Smooth muscle cell (in vitro differentiated cells): ENCODE measurements at regions not wholly inside any gene's neighbourhood (a gene's known extent, or its start where the extent isn't known, plus 50 kb on each side); places are given as distances from the start of the nearest gene placed in this dataset.

Experiments
- DNase-seq: peaks from one replicate; lab custom pipeline; 2025; ENCODE audit not compliant: unreplicated experiment; lab: John Stamatoyannopoulos, UW
- H2AFZ ChIP-seq: fragments of 200-600 bp; sonication (generic); 2 replicates; pipeline ENCODE4 v1.6.0; 2016; ENCODE audit warnings: antibody characterized with exemption, low read depth, mild to moderate bottlenecking
- H3F3A ChIP-seq: fragments of 200-600 bp; sonication (generic); 2 replicates; pipeline ENCODE4 v1.6.0; 2017; ENCODE audit warnings: antibody characterized with exemption, low read depth
- H3K27ac ChIP-seq: fragments of 200-600 bp; sonication (generic); 2 replicates; pipeline ENCODE4 v1.5.1; 2016; ENCODE audit warnings: low read depth, mild to moderate bottlenecking
- H3K27me3 ChIP-seq: fragments of 200-600 bp; sonication (generic); 2 replicates; pipeline ENCODE4 v1.6.1; 2016; ENCODE audit warnings: low read depth, mild to moderate bottlenecking
- H3K36me3 ChIP-seq: fragments of 200-600 bp; sonication (generic); 2 replicates; pipeline ENCODE4 v1.5.1; 2016; ENCODE audit warnings: low read depth
- H3K4me1 ChIP-seq: fragments of 200-600 bp; sonication (generic); 2 replicates; pipeline ENCODE4 v1.5.1; 2016; ENCODE audit warnings: low read depth
- H3K4me2 ChIP-seq: fragments of 200-600 bp; sonication (generic); 2 replicates; pipeline ENCODE4 v1.6.0; 2016; ENCODE audit warnings: mild to moderate bottlenecking
- H3K4me3 ChIP-seq: fragments of 200-600 bp; sonication (generic); 2 replicates; pipeline ENCODE4 v1.5.1; 2016; ENCODE audit warnings: mild to moderate bottlenecking
- H3K79me2 ChIP-seq: fragments of 200-600 bp; sonication (generic); 2 replicates; pipeline ENCODE4 v1.6.0; 2016; ENCODE audit warnings: low read depth, mild to moderate bottlenecking
- H3K9ac ChIP-seq: fragments of 200-600 bp; sonication (generic); 2 replicates; pipeline ENCODE4 v1.6.0; 2016; ENCODE audit warnings: low read depth
- H3K9me3 ChIP-seq: fragments of 200-600 bp; sonication (generic); replicated peaks from 2 replicates; pipeline ENCODE4 v1.5.1; 2016; ENCODE audit warnings: low read depth
- H4K20me1 ChIP-seq: fragments of 200-600 bp; sonication (generic); 2 replicates; pipeline ENCODE4 v1.6.0; 2016; ENCODE audit warnings: low read depth
- WGBS: methylation state at CpG from one replicate; pipeline ENCODE4 v1.1.7; 2016; ENCODE audit warnings: low lambda C conversion rate; 5-methylcytosine and 5-hydroxymethylcytosine counted together
- TF ChIP-seq, protein P1 (sequence below): fragments of 200-600 bp; sonication (generic); IDR thresholded peaks from 2 replicates; pipeline ENCODE4 v1.5.1; 2017; ENCODE audit warnings: borderline replicate concordance, mild to moderate bottlenecking, antibody characterized with exemption; ENCODE audit not compliant: insufficient read depth, poor library complexity, severe bottlenecking

GRCh38 chr18:43793910-43794309 lies 516.6 kb upstream of the SYT4 start:
- Histone ChIP-seq H3K79me2 (no peaks in the 10 kb centered on the region), H2AFZ (no peak overlapping the region), H3K4me2 (no peak overlapping the region), H3F3A (no peaks in the 10 kb centered on the region), H3K9ac (no peak overlapping the region), H3K4me1 (no peaks in the 10 kb centered on the region), H3K27me3 (no peaks in the 10 kb centered on the region), H3K4me3 (no peak overlapping the region), H3K9me3 (no peaks in the 10 kb centered on the region), H3K36me3 (no peaks in the 10 kb centered on the region), H4K20me1 (no peaks in the 10 kb centered on the region), H3K27ac (no peak overlapping the region)
- no peak for DNase-seq
- WGBS, result 76% methylated on average over 1 of the region's 1 CpG
- TF ChIP-seq, protein P1, sequence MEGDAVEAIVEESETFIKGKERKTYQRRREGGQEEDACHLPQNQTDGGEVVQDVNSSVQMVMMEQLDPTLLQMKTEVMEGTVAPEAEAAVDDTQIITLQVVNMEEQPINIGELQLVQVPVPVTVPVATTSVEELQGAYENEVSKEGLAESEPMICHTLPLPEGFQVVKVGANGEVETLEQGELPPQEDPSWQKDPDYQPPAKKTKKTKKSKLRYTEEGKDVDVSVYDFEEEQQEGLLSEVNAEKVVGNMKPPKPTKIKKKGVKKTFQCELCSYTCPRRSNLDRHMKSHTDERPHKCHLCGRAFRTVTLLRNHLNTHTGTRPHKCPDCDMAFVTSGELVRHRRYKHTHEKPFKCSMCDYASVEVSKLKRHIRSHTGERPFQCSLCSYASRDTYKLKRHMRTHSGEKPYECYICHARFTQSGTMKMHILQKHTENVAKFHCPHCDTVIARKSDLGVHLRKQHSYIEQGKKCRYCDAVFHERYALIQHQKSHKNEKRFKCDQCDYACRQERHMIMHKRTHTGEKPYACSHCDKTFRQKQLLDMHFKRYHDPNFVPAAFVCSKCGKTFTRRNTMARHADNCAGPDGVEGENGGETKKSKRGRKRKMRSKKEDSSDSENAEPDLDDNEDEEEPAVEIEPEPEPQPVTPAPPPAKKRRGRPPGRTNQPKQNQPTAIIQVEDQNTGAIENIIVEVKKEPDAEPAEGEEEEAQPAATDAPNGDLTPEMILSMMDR, result no peak

GRCh38 chr18:43794363-43794762 lies 517.1 kb upstream of the SYT4 start:
- Histone ChIP-seq H3K4me3 (no peak overlapping the region), H2AFZ (peak overlapping the region; percentile 31), H3K4me1 (no peaks in the 10 kb centered on the region), H3F3A (no peaks in the 10 kb centered on the region), H4K20me1 (no peaks in the 10 kb centered on the region), H3K27me3 (no peaks in the 10 kb centered on the region), H3K79me2 (no peaks in the 10 kb centered on the region), H3K9me3 (no peaks in the 10 kb centered on the region), H3K36me3 (no peaks in the 10 kb centered on the region), H3K27ac (no peak overlapping the region), H3K4me2 (no peak overlapping the region), H3K9ac (no peak overlapping the region)
- WGBS, result 59% methylated on average over 2 of the region's 2 CpGs
- TF ChIP-seq, protein P1, result no peak
- DNase-seq, result no peak

GRCh38 chr18:43797347-43797746 lies 520.1 kb upstream of the SYT4 start:
- no peak overlapping the region for H3K27ac ChIP-seq
- 87% methylated on average over 1 of the region's 1 CpG for WGBS
- H3K4me3 ChIP-seq, result no peak overlapping the region
- H3K9me3 ChIP-seq, result peaks cover under 1% of the 10 kb centered on the region
- TF ChIP-seq, protein P1, result no peak
- H3K4me1 ChIP-seq, result no peaks in the 10 kb centered on the region
- H3F3A ChIP-seq, result no peaks in the 10 kb centered on the region
- no peaks in the 10 kb centered on the region for H3K36me3 ChIP-seq
- no peaks in the 10 kb centered on the region for H3K79me2 ChIP-seq
- no peaks in the 10 kb centered on the region for H3K27me3 ChIP-seq
- no peak for DNase-seq
- H4K20me1 ChIP-seq, result no peaks in the 10 kb centered on the region
- no peak overlapping the region for H3K4me2 ChIP-seq
- no peak overlapping the region for H2AFZ ChIP-seq
- H3K9ac ChIP-seq, result no peak overlapping the region

DNA sequence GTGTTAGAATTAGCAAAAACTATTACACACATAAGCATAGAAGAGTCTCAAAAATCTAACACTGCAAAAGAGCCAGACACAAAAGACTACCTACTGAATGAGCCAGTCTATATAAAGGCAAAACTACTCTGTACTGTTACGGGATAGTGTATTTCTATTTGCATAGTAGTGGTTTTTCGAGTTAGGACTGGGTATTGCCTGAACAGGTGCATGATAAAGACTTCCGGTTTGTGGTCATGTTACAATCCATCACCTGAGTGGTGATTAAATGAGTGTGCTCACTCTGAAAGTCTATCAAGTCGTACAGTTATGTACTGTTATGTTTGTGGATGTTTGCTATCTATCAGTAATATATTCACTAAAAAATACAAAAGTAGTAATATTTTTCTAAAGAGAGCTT lies 523.3 kb upstream of the SYT4 start:
- H4K20me1 ChIP-seq, result no peaks in the 10 kb centered on the region
- H3K36me3 ChIP-seq, result no peaks in the 10 kb centered on the region
- H3K4me3 ChIP-seq, result no peak overlapping the region
- H3K9ac ChIP-seq, result no peak overlapping the region
- TF ChIP-seq, protein P1, result no peak
- H3K79me2 ChIP-seq, result no peaks in the 10 kb centered on the region
- H3K4me1 ChIP-seq, result no peaks in the 10 kb centered on the region
- no peaks in the 10 kb centered on the region for H3F3A ChIP-seq
- no peaks in the 10 kb centered on the region for H3K27me3 ChIP-seq
- no peak overlapping the region for H2AFZ ChIP-seq
- no peak overlapping the region for H3K27ac ChIP-seq
- no peak overlapping the region for H3K4me2 ChIP-seq
- H3K9me3 ChIP-seq, result peaks cover 5% of the 10 kb centered on the region
- WGBS, result 84% methylated on average over 4 of the region's 4 CpGs
- DNase-seq, result no peak
